RPMI7951 (cell line): ENCODE measurements at regions not wholly inside any gene's neighbourhood (a gene's known extent, or its start where the extent isn't known, plus 50 kb on each side); places are given as distances from the start of the nearest gene placed in this dataset.
"Not testable (repeated sequence)": the region's sequence is repeated elsewhere in the genome, so short reads cannot be mapped to it uniquely, and the experiment has no call there.

Source experiments
- DNase-seq: peaks from one replicate; pipeline ENCODE4 v3.0.0-alpha.2; 2012; ENCODE audit warnings: low read depth

DNA sequence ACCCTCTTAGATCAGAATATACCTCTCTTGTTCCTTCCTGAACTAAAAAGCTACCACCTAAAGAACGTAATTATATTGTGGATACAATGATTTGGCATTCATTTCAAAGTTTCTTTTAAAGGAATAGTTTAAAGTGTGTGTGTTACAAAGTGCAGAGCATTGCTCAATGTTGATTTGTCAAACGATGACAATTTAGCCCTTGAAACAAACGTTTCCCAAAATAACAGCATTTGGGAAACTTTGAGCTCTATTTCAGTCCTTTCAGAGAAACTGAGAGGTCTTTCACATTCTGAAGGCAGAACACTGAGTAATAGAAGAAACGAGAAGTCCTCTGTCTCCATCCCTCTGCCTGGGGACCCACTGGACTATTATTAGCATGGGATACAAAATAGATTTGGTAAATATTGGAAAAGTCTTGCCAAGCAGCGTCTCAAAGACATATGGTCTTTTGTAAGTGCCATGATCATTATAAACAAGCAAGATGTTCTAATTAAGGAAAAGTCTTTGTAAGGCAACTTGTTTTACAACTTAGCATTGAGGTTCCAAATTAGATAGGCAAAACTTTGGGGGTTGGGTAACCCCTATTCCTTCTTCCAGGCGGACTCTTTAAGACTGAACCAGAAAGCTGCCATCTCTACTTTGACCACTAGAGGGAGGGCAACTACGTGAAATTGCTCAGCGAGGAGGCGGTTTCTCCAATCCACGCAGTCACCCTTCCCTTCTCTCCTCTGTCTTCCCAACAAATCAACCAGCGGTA lies 208.8 kb downstream of the RNF144B start:
- peak; percentile 60 for DNase-seq

- no peak for DNase-seq
Measured at GRCh38 chr6:18596531-18596835, 209.3 kb downstream of the RNF144B start.

DNA sequence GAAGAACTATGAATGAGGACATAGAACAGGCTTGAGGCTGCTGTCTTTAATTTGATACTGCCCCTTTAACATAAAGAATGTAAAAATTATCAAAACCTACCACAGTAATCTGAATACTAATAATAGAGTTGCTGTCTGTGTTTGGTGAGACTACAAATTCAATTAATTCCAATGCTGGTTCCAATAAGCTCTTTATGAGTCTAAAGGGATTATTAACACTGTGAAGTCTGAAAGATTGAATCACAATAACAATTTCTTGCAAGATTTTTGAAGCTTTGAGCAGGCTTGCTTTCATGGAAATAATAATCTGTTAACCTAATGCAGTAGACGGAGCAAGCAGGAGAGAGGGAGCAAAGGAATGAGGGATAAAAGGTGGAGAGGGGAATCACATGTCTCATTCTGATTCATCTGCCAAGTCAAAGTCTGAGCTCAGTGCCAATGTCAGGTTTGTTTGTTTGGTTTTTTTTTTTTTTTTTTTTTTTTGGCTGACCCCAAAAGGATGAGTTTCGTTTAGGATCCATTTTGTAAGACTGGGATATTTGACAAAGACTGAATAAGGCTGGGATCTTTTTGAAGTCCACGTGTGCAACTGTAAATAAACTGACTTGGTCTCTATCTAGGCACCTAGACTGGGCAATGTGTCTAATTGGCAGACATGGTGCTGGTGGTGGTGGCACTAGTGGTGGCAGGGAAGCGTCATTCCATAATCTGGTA lies 211.6 kb downstream of the RNF144B start:
- DNase-seq = no peak

DNA sequence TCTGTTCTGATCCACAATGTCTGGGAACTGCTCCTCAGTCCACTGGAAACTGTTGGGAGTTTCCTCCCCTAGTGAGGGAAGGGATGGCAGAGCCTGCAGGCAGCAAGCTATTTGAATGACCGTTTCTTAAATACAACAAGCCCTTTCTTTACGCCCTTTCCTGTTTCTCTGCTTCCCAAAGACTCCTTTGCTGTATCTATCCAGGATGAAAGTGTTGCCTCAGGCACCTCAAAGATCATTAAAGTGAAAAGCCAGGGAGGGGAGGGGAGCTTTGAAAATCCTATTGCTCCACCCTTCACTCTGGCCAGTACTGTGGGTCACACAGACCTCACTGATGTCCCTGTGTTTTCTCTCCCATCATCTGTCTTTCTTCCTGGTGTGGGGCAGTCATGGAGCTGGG lies 213.1 kb downstream of the RNF144B start:
- peak; percentile 59 for DNase-seq

- no peak for DNase-seq
Measured at GRCh38 chr6:18601516-18602020, 214.4 kb downstream of the RNF144B start.

- no peak for DNase-seq
Measured at GRCh38 chr6:18602931-18603330, 215.8 kb downstream of the RNF144B start.

DNA sequence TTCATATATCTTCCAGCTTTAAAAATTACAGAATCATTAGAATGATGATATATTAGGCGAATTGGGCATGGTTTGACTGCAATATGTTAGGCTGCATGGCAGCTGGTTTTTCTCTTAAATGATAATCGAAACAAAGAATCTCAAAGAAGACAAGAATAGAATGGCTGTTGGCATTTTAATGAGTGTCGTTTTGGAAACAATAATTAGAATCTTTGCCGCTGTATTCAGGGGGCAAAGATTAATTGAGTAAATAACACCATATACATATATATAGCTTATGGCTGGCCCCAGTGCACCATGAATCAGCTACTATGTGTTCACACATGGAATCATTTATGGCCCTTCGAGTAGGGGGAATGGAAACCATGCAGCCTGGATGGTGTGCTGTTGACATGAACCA lies 216.2 kb downstream of the RNF144B start:
- no peak for DNase-seq

- no peak for DNase-seq
Measured at GRCh38 chr6:18605841-18606240, 218.7 kb downstream of the RNF144B start.

DNA sequence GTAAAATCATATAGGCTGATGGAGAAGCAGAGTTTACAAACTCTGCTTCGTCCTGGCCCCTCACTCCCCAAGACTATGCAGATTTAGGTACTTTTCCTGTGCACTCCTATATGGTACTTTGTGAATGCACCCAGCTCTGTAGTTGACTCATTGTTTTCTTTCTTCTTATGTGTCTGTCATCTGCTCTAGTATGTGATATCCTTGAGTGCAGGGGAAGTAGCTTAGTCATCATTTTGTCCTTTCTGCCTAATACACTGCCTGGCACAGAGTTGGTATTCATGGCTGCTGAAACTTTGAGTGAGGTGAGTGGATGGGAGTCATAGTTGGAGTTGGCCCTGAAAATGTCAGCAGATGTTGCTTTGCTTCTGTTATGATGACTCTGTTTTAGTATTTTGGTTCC lies 222.6 kb downstream of the RNF144B start:
- no peak for DNase-seq

DNA sequence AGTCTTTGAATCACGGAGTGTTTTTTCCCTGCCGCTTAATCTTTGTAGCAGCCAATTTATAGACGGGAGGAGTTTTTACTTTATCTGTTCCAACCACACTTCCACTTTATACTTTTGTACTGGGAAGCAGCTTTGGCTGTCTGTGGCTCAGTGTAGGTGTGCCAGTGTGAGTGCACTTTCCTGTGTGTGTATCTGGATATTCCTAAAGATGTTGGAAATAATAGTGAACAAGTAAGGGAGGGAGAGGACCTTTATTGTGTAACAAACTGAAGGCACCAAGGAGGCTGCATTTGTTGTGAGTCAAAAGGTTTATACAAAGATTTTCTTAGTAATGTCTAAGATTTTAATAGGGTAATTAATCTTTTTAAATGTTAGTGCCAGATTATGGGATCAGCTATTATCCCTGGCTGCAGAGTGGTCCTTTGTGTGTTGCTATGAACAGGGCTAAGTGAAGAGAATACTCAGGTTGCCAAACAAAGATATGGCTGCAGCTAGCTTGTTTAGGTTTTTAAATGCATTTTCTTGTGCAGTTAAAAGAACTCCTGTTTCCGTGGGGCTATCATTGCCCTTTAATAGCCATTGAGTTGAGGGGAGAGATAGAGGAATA lies 226.3 kb downstream of the RNF144B start:
- DNase-seq = no peak

DNA sequence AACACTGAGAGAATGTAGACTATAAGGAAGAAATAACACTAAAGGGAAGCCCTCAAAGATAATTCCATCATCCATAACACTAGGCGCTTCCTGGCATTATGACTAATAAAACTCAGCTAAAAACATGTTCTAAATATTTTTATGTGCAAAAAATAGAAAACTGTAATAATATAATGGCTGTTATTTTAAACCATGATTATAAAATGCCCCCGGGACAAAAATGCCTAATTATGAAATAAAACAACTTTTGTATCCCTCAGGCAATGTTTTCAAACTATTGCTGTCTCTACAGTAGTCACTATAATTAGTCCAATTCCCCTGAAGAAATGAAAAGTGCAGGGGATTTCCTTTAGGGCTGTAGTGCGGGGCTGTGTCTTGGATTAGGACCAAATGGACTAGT lies 242.4 kb downstream of the RNF144B start:
- no peak for DNase-seq

DNA sequence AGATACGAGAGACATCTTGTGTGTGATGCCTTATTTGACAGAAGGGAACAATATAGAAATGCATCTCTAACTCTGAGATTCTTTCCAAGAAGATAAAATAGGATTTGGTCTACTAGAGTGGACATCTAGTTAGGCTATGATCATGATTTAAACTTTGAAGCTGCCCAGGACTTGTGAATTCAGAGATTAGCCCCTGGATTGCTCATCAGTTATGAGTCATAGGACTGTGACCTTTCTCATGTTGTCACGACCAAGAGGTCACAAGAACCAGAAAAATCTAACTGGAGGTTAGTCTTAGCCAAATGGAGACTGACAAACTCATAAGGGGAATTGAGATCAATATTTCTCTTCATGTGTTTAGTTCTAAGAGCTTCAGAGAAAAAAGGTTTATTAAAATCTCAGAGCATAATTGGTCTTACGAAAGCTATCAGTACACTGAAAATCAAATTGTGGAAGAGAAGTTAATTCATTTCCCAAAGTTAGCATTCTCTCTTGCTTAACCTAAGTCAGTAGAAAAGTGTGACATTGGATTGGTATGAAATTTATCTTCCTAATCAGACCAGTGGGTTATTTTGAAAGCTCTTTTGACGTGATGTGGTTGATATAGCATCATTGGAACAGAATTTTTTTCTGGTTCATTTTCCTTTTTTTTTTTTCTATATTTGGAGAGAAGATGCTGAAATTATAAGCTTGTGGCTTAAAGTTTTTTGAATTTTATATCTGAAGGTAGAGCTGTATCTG lies 245.7 kb downstream of the RNF144B start:
- DNase-seq = peak; percentile 19

DNA sequence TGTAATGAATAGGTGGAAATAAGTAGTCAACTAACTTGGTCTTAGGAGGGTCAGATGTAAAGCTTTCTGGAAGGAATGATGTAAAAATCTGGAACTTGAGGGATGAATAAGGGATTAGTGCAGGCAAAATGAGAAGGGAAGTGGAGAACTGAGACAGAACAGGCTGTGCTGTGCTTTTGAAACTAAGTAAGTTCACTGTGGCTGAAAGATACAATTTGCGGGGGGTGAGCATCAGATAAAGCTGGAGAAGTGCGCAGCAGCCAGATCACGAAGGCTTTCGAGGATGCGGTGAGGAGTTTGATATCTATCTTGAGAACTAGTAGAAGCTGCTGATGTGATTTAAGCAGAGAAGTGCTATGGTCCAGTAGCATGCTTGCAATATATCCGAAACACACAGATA lies 247.8 kb downstream of the RNF144B start:
- DNase-seq = no peak

DNA sequence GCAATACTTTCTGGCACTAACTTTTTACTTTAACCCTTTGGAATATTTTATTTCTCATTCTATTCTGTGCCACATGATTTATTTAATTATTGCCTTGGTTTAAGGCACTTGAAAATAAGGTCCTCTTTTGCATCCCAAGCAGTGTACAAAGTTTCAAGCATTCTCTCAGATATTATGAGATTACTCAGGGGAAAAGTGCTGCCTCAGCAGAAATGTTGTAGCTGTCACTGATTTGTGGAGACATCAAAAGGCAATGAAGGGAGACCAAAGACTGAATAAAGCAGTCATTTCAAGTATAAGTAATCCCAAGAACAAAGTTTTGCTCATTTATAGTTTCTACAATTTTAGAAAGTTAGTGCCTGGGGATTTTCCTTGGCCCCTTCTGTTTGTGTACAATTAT lies 253.0 kb downstream of the RNF144B start:
- DNase-seq = no peak

- DNase-seq = no peak
Measured at GRCh38 chr6:18640754-18641153, 253.6 kb downstream of the RNF144B start.

DNA sequence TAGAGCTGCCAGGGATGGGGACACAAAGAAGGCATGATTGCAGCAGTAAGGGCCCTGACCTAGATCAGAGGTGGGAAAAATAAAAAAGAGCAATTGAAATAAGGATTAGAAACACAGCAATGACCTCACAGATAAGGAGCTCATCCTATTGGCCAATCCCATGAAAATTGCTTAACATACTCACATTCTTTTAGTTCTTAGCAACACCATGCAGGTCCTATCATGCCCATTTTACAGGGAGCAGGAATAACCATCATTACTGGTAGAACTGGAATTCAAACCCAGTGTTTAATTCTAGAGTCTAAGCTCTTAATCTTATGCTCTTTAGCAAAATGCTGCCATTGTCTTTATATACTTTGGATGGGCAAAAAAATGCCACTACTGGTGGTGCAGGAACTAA lies 267.7 kb downstream of the RNF144B start:
- DNase-seq = no peak

- no peak for DNase-seq
Measured at GRCh38 chr6:18656506-18656905, 269.4 kb downstream of the RNF144B start.

- not testable (repeated sequence) for DNase-seq
Measured at GRCh38 chr6:18659994-18660393, 272.8 kb downstream of the RNF144B start.

GRCh38 chr6:18663011-18663410 lies 275.9 kb downstream of the RNF144B start:
- no peak for DNase-seq

- DNase-seq = no peak
Measured at GRCh38 chr6:18664401-18664800, 277.3 kb downstream of the RNF144B start.

DNA sequence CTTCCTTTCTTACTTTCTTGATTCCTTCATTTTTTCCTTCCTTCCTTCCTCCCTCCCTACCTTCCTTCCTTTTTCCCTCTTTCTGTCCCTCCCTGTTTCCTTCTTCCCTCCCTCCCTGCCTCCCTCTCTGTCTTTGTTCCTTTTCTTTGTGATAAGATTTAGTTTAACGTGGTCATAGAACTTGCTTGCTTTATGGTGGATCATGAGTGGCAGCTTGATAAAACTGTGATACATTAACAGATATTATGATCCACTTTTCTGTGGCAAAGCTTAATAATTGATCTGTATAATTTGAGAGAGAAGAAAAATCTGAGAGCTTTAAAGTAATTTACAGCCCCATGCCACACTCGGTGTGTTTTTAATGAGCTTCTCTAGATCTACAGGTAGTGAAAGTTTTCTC lies 280.5 kb downstream of the RNF144B start:
- DNase-seq = no peak

DNA sequence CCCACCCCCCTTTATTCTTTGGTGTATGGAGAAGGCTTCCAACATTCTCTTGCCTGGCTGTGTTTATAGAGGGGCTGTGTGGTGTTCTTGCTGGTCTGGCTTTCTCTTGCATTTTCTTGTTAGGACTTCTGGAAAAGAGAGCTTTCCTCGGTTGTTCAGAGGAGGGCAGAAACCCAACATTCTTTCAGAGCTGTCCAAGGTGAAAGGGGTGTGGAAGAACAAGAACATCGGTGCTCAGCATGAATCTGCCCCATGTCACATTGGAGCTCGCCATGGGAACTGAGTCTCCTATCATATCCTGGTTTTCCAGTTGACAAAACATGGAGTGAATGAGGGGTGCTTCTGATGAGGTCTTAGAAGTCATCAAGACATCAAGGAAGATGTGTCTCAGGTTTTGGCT lies 281.8 kb downstream of the RNF144B start:
- no peak for DNase-seq
